ENCODE measurements at regions not wholly inside any gene's neighbourhood (a gene's known extent, or its start where the extent isn't known, plus 50 kb on each side); places are given as distances from the start of the nearest gene placed in this dataset.
"Not testable (repeated sequence)": the region's sequence is repeated elsewhere in the genome, so short reads cannot be mapped to it uniquely, and the experiment has no call there.

GRCh38 chr3:72523429-72524151 is 324.7 kb downstream of the SHQ1 start:
- DNase-seq: no peak

DNA sequence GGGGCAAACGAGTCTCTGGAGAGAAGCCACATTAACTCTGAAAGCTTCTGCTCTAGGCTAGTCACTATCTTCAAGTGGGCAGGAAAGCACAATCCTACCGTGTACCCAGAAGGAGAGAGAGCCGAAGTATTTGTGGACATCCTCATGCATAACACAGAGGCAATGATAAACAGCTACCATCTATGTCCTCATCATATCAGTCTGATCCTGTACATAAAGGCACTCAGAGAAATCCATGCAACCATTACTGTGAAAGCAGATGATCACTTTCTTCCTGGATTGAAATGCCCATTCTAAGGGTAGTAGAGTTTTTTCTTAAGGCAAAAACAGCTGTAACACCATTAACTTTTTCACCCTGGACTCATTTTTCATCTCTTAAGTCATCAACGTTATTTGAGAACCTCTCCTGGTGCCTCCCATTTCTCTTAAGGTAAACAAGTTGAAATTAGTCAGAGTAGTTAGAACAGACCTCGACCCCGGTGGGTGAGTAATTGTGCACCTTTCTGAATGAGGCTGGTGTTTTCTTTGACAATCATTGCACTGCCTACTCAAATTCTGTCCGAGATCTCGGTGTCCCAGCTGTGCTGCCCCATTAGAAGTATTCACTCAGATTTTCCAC is 327.4 kb downstream of the SHQ1 start:
- DNase-seq: no peak

DNA sequence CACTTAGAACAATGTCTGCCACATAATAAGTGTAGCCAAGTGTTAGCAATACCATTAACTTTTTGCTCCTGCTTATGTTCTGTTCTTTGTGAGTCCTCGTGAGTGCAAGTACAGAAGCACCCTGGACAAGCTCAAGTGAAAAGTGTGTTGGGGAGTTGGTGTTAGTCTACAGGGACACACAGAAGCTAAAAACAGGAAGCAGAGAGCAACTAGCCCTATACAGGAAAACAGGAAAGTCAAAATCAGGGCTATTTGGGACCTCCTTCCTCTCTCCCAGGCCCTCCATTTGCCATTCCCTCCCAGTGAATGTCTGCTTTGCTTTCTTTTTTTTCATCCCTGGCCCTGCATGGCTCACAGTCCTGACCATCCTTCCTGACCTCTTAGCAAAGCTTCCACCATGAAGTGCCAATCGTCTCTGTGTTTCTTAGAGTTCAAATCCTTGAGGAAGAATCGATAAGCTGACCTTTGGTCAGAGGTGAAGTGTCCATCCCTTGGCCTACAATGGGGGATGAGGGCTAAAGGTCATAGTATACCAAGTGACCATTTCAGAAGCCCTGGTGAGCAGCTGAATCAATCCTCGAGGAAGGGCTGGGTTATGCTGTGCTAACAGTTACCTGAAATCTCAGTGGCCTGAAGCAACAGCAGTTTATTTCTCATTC is 328.2 kb downstream of the SHQ1 start:
- no peak for DNase-seq

GRCh38 chr3:72517921-72518424 is 330.3 kb downstream of the SHQ1 start:
- no peak for DNase-seq

GRCh38 chr3:72517336-72517735 is 330.9 kb downstream of the SHQ1 start:
- DNase-seq: no peak

GRCh38 chr3:72516361-72516760 is 331.9 kb downstream of the SHQ1 start:
- no peak for DNase-seq

DNA sequence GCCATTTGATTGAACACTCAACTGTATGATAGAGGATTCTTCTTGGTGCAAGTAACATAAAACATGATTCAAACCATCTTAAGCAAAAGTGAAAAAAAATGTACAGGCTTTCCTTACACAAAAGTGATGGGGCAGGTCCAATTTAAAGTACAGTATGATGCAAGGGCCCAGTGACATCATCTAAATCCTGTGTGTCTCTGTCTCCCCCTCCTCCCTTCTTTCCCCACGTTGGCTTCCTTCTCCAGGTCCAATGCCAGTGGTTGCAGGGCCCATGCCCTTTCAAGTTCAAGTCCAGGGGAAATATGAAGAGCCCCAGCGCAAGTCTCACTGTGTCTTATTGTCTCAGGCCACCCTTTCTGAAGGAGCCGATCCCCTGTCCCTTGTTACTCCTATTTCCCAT is 332.3 kb downstream of the SHQ1 start:
- DNase-seq: no peak

DNA sequence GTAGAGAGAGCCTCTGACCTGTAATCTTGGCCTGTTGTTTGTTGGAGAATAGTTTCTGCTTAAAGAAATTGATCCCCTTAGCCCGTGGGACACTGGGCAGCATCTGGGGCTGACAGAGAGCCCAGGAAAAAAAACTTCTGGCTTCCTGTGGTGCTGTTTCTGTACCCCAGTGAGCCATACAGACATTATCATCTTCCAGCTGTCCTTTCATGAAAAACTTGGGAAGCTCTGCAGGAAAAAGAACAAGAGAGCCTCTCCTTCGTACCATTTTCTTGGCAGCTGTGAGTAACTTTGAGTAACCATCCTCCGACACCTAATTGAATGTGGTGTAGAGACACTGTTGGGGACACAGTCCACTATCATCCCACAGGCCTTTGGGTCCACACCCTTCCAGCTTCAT is 333.0 kb downstream of the SHQ1 start:
- DNase-seq: no peak

GRCh38 chr3:72510247-72510646 is 338.0 kb downstream of the SHQ1 start:
- DNase-seq: no peak

DNA sequence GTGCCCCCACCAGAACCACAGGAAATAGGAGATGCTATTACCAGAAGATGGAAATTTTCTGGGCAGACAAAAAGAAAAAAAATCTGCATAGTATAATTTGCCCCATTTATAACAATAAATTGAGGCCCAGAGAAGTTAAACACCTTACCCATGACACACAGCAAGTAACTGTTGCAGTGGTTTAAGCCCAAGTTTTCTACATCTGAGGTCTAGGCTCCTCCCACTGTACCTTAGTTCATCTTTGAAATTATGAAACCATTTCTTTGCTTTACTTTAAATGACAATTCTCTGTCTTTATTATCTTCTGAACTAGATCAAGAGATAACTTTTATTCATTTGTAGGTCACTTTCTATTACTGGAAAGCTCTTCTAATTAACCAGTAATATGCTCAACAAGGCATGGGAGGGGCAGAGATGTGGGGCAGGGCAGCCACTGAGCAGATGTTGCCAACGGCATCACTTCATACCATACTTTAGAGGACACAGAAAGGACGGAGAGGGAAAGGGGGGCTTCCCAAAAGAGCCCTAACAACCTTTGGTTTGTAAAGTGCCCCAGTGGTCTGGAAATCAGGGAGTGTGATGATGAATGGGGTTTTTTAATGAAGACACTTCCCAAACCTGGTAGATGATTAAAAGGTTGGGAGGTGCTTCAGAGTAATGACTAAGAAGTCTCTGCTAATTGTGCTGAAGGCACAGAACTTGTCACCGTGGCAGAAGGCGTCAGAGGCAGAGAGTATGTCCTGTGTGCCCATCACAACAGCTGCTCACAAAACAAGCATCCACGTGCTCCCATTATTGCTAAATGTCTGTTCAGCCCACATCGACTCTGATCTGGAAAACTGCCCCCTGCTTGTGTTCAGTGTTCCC is 342.5 kb downstream of the SHQ1 start:
- DNase-seq: no peak

- DNase-seq: not testable (repeated sequence)
Measured at GRCh38 chr3:72497501-72497900, 350.7 kb downstream of the SHQ1 start.

DNA sequence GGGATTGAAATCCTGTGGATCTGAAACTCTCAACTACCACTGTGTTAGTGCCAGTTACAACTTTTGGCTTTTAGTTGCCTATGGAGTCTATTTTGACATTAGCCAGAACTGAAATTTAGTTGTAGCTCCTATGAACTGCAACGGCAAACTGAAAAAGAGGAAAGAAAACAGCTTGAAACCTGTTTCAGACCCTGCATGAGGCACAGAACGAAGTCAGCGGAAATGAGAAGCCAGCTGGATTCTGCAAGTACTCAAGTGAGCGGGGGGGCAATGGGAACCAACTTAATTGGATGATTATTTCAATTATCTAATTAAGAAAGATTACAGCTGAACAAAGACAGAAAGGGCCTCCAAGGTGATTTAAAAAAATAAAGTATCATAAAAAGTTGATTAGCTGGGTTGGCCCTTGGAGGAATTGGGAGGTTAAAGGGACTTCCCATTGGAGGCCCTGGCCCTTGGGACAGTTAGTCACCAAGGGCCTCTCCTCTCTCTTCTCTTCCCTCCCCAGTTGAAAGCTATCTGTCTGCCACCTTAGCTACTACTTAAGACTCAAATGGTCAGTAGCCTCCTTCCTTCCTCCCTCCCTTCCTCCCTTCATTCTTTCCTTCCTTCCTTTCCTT is 352.1 kb downstream of the SHQ1 start:
- DNase-seq: no peak

GRCh38 chr3:72494626-72495025 is 353.6 kb downstream of the SHQ1 start:
- no peak for DNase-seq

- DNase-seq: no peak
Measured at GRCh38 chr3:72494130-72494529, 354.1 kb downstream of the SHQ1 start.

- no peak for DNase-seq
Measured at GRCh38 chr3:72492240-72492639, 356.0 kb downstream of the SHQ1 start.

- DNase-seq: no peak
Measured at GRCh38 chr3:72490688-72491435, 357.4 kb downstream of the SHQ1 start.

- no peak for DNase-seq
Measured at GRCh38 chr3:72489901-72490300, 358.3 kb downstream of the SHQ1 start.

GRCh38 chr3:72488738-72489035 is 359.6 kb downstream of the SHQ1 start:
- no peak for DNase-seq

- DNase-seq: no peak
Measured at GRCh38 chr3:72487946-72488737, 360.1 kb downstream of the SHQ1 start.

DNA sequence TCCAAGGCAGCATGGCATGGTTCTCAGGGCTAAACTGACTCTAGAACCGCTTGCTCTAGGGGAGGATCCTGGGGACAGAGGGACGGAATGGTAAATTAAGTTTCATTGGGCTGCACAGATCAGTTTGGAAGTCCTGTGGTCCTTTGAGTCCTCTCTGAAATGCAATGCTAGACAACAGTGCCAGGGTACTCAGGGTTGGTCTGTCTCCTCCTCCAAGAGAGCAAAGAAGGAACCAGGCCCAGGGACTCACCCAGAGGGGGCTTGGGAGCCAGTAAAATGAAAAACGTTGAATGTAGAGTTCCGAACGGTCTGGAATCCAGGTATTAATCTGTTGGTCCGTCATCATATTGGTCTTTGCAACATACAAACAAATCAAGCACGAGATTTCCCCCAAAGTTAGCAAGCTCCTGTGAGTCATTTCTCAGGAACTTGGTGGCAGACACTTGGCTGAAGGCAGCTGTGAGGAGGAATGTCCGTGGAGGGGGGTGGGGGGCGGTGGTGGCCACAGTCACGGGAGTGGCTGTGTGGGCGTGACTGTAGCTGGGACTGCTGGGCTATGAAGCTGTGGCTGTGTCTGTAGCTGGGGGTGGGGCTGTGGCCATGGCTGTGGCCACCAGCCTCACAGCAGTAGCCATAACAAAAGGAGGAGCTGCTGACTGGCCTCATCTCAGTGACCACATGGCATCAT is 361.0 kb downstream of the SHQ1 start:
- DNase-seq: no peak

DNA sequence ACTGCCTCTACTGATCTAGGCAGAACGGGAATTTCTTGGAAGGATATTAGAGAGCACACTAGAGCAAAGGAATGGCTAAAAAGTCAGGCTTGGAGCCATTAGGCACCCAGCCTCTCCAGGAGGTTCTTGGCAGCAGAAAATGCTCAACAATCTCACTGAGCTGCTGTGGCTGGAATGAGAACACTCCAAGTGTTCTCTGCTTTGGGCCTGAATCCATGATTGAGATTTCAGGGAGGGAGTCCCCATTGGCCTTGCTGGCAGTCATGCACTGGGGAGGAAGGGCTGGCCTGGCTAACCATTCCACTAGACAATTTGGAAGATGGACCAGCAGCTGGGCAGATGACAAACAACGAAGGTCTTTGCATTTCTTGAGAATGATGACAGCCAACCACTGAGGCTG is 362.6 kb downstream of the SHQ1 start:
- DNase-seq: no peak

Data from NCI-H1694 (cell line).